GM18511 (cell line): ENCODE measurements at regions not wholly inside any gene's neighbourhood (a gene's known extent, or its start where the extent isn't known, plus 50 kb on each side); places are given as distances from the start of the nearest gene placed in this dataset.
"Not testable (repeated sequence)": the region's sequence is repeated elsewhere in the genome, so short reads cannot be mapped to it uniquely, and the experiment has no call there.

Source experiments
- ATAC-seq: cut with Tn5 transposase; IDR thresholded peaks from one replicate; pipeline ENCODE4 v1.9.1; 2021; ENCODE audit warnings: mild to moderate bottlenecking, moderate library complexity; ENCODE audit not compliant: unreplicated experiment

- ATAC-seq: not testable (repeated sequence)
These were observed 330.1 kb upstream of the AR start for GRCh38 chrX:67213686-67214085.

GRCh38 chrX:67207912-67208311 lies 335.9 kb upstream of the AR start:
- peak; percentile 71 for ATAC-seq

GRCh38 chrX:67159437-67159836 lies 384.4 kb upstream of the AR start:
- no peak for ATAC-seq

- no peak for ATAC-seq
These were observed 429.2 kb upstream of the AR start for GRCh38 chrX:67114635-67115034.

- ATAC-seq: no peak
These were observed 438.1 kb upstream of the AR start for GRCh38 chrX:67105758-67106116.

- no peak for ATAC-seq
These were observed 438.7 kb upstream of the AR start for GRCh38 chrX:67104982-67105757.

- ATAC-seq: no peak
These were observed 443.6 kb upstream of the AR start for GRCh38 chrX:67100031-67100884.

GRCh38 chrX:67094061-67094460 lies 449.8 kb upstream of the AR start:
- no peak for ATAC-seq

- ATAC-seq: no peak
These were observed 411.9 kb upstream of the EDA2R start for GRCh38 chrX:67050760-67051159.

- no peak for ATAC-seq
These were observed 406.0 kb upstream of the EDA2R start for GRCh38 chrX:67044866-67045265.

- ATAC-seq: no peak
These were observed 405.3 kb upstream of the EDA2R start for GRCh38 chrX:67044029-67044653.

- ATAC-seq: no peak
These were observed 365.6 kb upstream of the EDA2R start for GRCh38 chrX:67004451-67004850.

- ATAC-seq: no peak
These were observed 355.9 kb upstream of the EDA2R start for GRCh38 chrX:66994729-66995128.

- ATAC-seq: not testable (repeated sequence)
These were observed 353.2 kb upstream of the EDA2R start for GRCh38 chrX:66992077-66992476.

- no peak for ATAC-seq
These were observed 349.5 kb upstream of the EDA2R start for GRCh38 chrX:66988331-66988730.

- ATAC-seq: no peak
These were observed 322.8 kb upstream of the EDA2R start for GRCh38 chrX:66961665-66962064.

- ATAC-seq: no peak
These were observed 292.8 kb upstream of the EDA2R start for GRCh38 chrX:66931713-66932112.

- not testable (repeated sequence) for ATAC-seq
These were observed 291.6 kb upstream of the EDA2R start for GRCh38 chrX:66930516-66930915.

GRCh38 chrX:66920296-66920695 lies 281.4 kb upstream of the EDA2R start:
- ATAC-seq: no peak

GRCh38 chrX:66919280-66919832 lies 280.5 kb upstream of the EDA2R start:
- no peak for ATAC-seq

GRCh38 chrX:66918511-66918910 lies 279.6 kb upstream of the EDA2R start:
- no peak for ATAC-seq
